Activated B cell treated with CpG ODN at 0.5 μM for 24 hours (primary cell): ENCODE measurements at regions not wholly inside any gene's neighbourhood (a gene's known extent, or its start where the extent isn't known, plus 50 kb on each side); places are given as distances from the start of the nearest gene placed in this dataset.

ENCODE experiments used
- ATAC-seq: fragments of 200-7000 bp; cut with Tn5 transposase; one replicate; pipeline ENCODE4 v1.10.0; 2021; ENCODE audit warnings: low read depth, mild to moderate bottlenecking, moderate library complexity
- CTCF ChIA-PET: fragments of 350-600 bp; sonication (Branson Sonifier 250); formaldehyde crosslinking; loops from one replicate; lab custom pipeline; 2021; ENCODE audit warnings: antibody characterized with exemption; lab: Charles Lee
- POLR2A ChIA-PET: fragments of 350-600 bp; sonication (Branson Sonifier 250); formaldehyde crosslinking; loops from one replicate; lab custom pipeline; 2021; ENCODE audit warnings: antibody characterized with exemption; lab: Charles Lee
- DNase-seq: peaks from one replicate; pipeline ENCODE4 v3.0.0; 2022
- H3K27ac Mint-ChIP-seq: one replicate; pipeline ENCODE4 v1.8.0; 2020; ENCODE audit warnings: mixed read lengths
- H3K27me3 Mint-ChIP-seq: one replicate; pipeline ENCODE4 v1.8.0; 2021; ENCODE audit warnings: mixed read lengths
- H3K36me3 Mint-ChIP-seq: one replicate; pipeline ENCODE4 v1.8.0; 2021; ENCODE audit warnings: low read depth, mixed read lengths
- H3K4me1 Mint-ChIP-seq: one replicate; pipeline ENCODE4 v1.8.0; 2021; ENCODE audit warnings: mixed read lengths
- H3K4me3 Mint-ChIP-seq: one replicate; pipeline ENCODE4 v1.8.0; 2020; ENCODE audit warnings: mild to moderate bottlenecking, mixed read lengths
- H3K9me3 Mint-ChIP-seq: one replicate; pipeline ENCODE4 v1.8.0; 2020; ENCODE audit warnings: mixed read lengths
- CTCF ChIP-seq: fragments of 200-600 bp; IDR thresholded peaks from one replicate; pipeline ENCODE4 v1.8.0; 2022; ENCODE audit warnings: antibody characterized with exemption, mild to moderate bottlenecking
- intact Hi-C: fragments of 100-400 bp; cut with micrococcal nuclease; formaldehyde crosslinking; loops from one replicate; pipeline ENCODE4 v1.15.1; 2024

GRCh38 chr15:37165395-37165794 is 65.0 kb upstream of the MEIS2 start:
- H3K9me3 Mint-ChIP-seq, result no peaks in the 10 kb centered on the region
- DNase-seq, result no peak
- no peaks in the 10 kb centered on the region for H3K36me3 Mint-ChIP-seq
- no peak overlapping the region for H3K27ac Mint-ChIP-seq
- ChIA-PET POLR2A (no interaction called here), CTCF (no interaction called here)
- H3K4me1 Mint-ChIP-seq, result no peaks in the 10 kb centered on the region
- intact Hi-C loops, result no loop called here
- no peak overlapping the region for H3K4me3 Mint-ChIP-seq
- ATAC-seq, result no peak
- no peaks in the 10 kb centered on the region for H3K27me3 Mint-ChIP-seq
- TF ChIP-seq CTCF, result no peak

GRCh38 chr15:37166402-37166801 is 66.1 kb upstream of the MEIS2 start:
- Mint-ChIP-seq H3K4me1 (no peaks in the 10 kb centered on the region), H3K27me3 (no peaks in the 10 kb centered on the region), H3K9me3 (no peaks in the 10 kb centered on the region), H3K4me3 (no peak overlapping the region), H3K36me3 (no peaks in the 10 kb centered on the region), H3K27ac (no peak overlapping the region)
- ChIA-PET POLR2A (no interaction called here), CTCF (no interaction called here)
- ATAC-seq (no peak), DNase-seq (no peak)
- intact Hi-C loops, result no loop called here
- TF ChIP-seq CTCF, result no peak

GRCh38 chr15:37181339-37181738 is 81.0 kb upstream of the MEIS2 start:
- no peaks in the 10 kb centered on the region for H3K36me3 Mint-ChIP-seq
- H3K9me3 Mint-ChIP-seq, result peaks cover 22% of the 10 kb centered on the region
- DNase-seq (no peak), ATAC-seq (no peak)
- no peak for TF ChIP-seq CTCF
- intact Hi-C loops, result no loop called here
- H3K4me1 Mint-ChIP-seq, result no peaks in the 10 kb centered on the region
- H3K27me3 Mint-ChIP-seq, result no peaks in the 10 kb centered on the region
- H3K4me3 Mint-ChIP-seq, result no peak overlapping the region
- CTCF ChIA-PET, result no interaction called here
- POLR2A ChIA-PET, result no interaction called here
- H3K27ac Mint-ChIP-seq, result no peak overlapping the region

GRCh38 chr15:37199545-37199944 is 99.2 kb upstream of the MEIS2 start:
- H3K4me3 Mint-ChIP-seq, result no peak overlapping the region
- POLR2A ChIA-PET, result no interaction called here

GRCh38 chr15:37203050-37203449 is 102.7 kb upstream of the MEIS2 start:
- no peaks in the 10 kb centered on the region for H3K27me3 Mint-ChIP-seq
- peaks cover 2% of the 10 kb centered on the region for H3K9me3 Mint-ChIP-seq
- no peak overlapping the region for H3K27ac Mint-ChIP-seq
- H3K4me1 Mint-ChIP-seq, result no peaks in the 10 kb centered on the region
- no peak overlapping the region for H3K4me3 Mint-ChIP-seq
- intact Hi-C loops, result no loop called here
- ChIA-PET POLR2A (no interaction called here), CTCF (no interaction called here)
- no peaks in the 10 kb centered on the region for H3K36me3 Mint-ChIP-seq
- no peak for TF ChIP-seq CTCF
- ATAC-seq (no peak), DNase-seq (no peak)

More at GRCh38 chr15:37199545-37199944, 99.2 kb upstream of the MEIS2 start:
- H3K36me3 Mint-ChIP-seq, result no peaks in the 10 kb centered on the region
- CTCF ChIA-PET, result no interaction called here
- H3K9me3 Mint-ChIP-seq, result peaks cover 2% of the 10 kb centered on the region
- TF ChIP-seq CTCF, result no peak
- no peak for DNase-seq
- ATAC-seq, result no peak
- no peaks in the 10 kb centered on the region for H3K4me1 Mint-ChIP-seq
- no peaks in the 10 kb centered on the region for H3K27me3 Mint-ChIP-seq
- intact Hi-C loops, result no loop called here
- H3K27ac Mint-ChIP-seq, result no peak overlapping the region
